DND-41 (cell line): ENCODE measurements at regions not wholly inside any gene's neighbourhood (a gene's known extent, or its start where the extent isn't known, plus 50 kb on each side); places are given as distances from the start of the nearest gene placed in this dataset.
A peak's percentile ranks its signal among the peaks of the same experiment; 100 is the strongest.

Experiments
- ATAC-seq: fragments of 200-7000 bp; cut with Tn5 transposase; 3 replicates; pipeline ENCODE4 v1.9.1; 2021; ENCODE audit warnings: low read depth; ENCODE audit not compliant: insufficient read depth
- DNase-seq: peaks from one replicate; pipeline ENCODE4 v3.0.0-alpha.2; 2020
- H2AFZ ChIP-seq: 2 replicates; pipeline ENCODE4 v1.6.0; 2012; ENCODE audit warnings: low read depth, low read length
- H3K27ac ChIP-seq: 2 replicates; pipeline ENCODE4 v1.5.1; 2012; ENCODE audit warnings: low read length, inconsistent platforms
- H3K27me3 ChIP-seq: fragments of 200-600 bp; sonication (generic); 2 replicates; pipeline ENCODE4 v1.6.0; 2012; ENCODE audit warnings: low read length, mild to moderate bottlenecking, inconsistent platforms; ENCODE audit not compliant: insufficient read depth, poor library complexity
- H3K36me3 ChIP-seq: 2 replicates; pipeline ENCODE4 v1.5.1; 2012; ENCODE audit warnings: low read length, inconsistent platforms; ENCODE audit not compliant: insufficient read depth
- H3K4me1 ChIP-seq: 2 replicates; pipeline ENCODE4 v1.5.1; 2012; ENCODE audit warnings: mild to moderate bottlenecking, low read length; ENCODE audit not compliant: insufficient read depth
- H3K4me2 ChIP-seq: 2 replicates; pipeline ENCODE4 v1.6.0; 2012; ENCODE audit warnings: mild to moderate bottlenecking, moderate library complexity, low read length, inconsistent platforms; ENCODE audit not compliant: insufficient read depth
- H3K4me3 ChIP-seq, 2 experiments: fragments of 200-600 bp in 1 of 2; shearing (Covaris generic) in 1 of 2; 2 replicates each; pipeline ENCODE4 v1.5.1; 2012 to 2016; ENCODE audit warnings: inconsistent platforms in 2 of 2, low read length in 2 of 2, mild to moderate bottlenecking in 2 of 2, low read depth in 1 of 2, moderate library complexity in 1 of 2
- H3K79me2 ChIP-seq: 2 replicates; pipeline ENCODE4 v1.6.0; 2012; ENCODE audit warnings: low read length, inconsistent platforms; ENCODE audit not compliant: insufficient read depth
- H3K9ac ChIP-seq: 2 replicates; pipeline ENCODE4 v1.6.0; 2012; ENCODE audit warnings: low read depth, mild to moderate bottlenecking, inconsistent platforms, low read length, moderate library complexity
- H3K9me3 ChIP-seq: 2 replicates; pipeline ENCODE4 v1.5.1; 2012; ENCODE audit warnings: low read length, moderate library complexity, mild to moderate bottlenecking, inconsistent platforms; ENCODE audit not compliant: insufficient read depth, severe bottlenecking
- H4K20me1 ChIP-seq: 2 replicates; pipeline ENCODE4 v1.6.0; 2012; ENCODE audit warnings: low read length; ENCODE audit not compliant: insufficient read depth
- EZH2 ChIP-seq: IDR thresholded peaks from 3 replicates; pipeline ENCODE4 v1.6.1; 2012; ENCODE audit warnings: borderline replicate concordance, low read depth, mild to moderate bottlenecking, moderate library complexity, low read length, inconsistent platforms; ENCODE audit not compliant: severe bottlenecking
- TF ChIP-seq, protein P1 (sequence below): IDR thresholded peaks from 2 replicates; pipeline ENCODE4 v1.5.1; 2012; ENCODE audit warnings: borderline replicate concordance, low read length, moderate library complexity, mild to moderate bottlenecking; ENCODE audit not compliant: poor library complexity, severe bottlenecking; ENCODE audit errors: extremely low read depth

DNA sequence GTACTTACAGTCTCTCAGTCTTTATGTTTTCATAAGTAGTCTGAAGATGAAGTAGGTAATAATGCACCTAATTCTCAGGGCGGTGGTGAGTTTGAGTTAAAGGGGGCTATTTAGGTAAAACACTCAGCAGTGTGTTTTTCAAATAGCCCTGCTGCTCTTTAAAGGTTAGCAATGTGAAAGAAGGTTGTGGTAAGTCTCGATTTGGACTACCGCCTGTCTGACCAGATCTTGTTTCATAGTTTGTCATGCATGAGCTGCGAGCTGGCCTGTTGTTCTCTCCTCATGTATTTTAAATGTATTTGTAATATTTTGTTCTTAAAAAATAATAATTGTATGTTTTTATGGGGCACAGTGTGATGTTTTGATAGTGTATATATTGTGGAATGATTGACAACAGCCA lies 340.2 kb downstream of the DHX35 start:
- TF ChIP-seq, protein P1, sequence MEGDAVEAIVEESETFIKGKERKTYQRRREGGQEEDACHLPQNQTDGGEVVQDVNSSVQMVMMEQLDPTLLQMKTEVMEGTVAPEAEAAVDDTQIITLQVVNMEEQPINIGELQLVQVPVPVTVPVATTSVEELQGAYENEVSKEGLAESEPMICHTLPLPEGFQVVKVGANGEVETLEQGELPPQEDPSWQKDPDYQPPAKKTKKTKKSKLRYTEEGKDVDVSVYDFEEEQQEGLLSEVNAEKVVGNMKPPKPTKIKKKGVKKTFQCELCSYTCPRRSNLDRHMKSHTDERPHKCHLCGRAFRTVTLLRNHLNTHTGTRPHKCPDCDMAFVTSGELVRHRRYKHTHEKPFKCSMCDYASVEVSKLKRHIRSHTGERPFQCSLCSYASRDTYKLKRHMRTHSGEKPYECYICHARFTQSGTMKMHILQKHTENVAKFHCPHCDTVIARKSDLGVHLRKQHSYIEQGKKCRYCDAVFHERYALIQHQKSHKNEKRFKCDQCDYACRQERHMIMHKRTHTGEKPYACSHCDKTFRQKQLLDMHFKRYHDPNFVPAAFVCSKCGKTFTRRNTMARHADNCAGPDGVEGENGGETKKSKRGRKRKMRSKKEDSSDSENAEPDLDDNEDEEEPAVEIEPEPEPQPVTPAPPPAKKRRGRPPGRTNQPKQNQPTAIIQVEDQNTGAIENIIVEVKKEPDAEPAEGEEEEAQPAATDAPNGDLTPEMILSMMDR: no peak
- TF ChIP-seq EZH2: no peak
- Histone ChIP-seq H3K9ac (no peak overlapping the region), H3K9me3 (no peaks in the 10 kb centered on the region), H3K27ac (no peak overlapping the region), H3K27me3 (no peaks in the 10 kb centered on the region), H2AFZ (no peak overlapping the region), H4K20me1 (no peaks in the 10 kb centered on the region), H3K36me3 (no peaks in the 10 kb centered on the region), H3K4me2 (no peak overlapping the region), H3K4me3 (no peak overlapping the region), H3K79me2 (no peaks in the 10 kb centered on the region), H3K4me1 (no peaks in the 10 kb centered on the region)
- ATAC-seq (no peak), DNase-seq (no peak)

DNA sequence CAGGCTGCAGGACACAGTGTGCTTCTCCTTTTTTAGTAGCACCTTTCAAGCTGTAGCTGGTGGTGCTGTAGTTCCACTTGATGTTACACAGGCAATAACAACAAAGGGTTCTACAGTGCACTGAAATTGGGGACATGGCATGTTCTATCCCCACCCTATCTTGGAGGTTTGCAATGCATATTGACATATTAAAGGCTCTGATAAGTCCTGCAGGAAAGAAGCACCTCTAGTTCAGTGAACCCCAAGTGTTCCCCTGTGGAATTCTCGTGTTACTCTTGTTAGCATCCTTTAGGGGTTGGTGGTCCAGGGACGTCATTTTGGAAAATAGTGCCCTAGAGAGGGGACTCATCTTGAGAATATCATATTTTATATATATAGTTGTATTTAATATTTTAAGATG lies 337.6 kb downstream of the DHX35 start:
- no peaks in the 10 kb centered on the region for H3K36me3 ChIP-seq
- no peak overlapping the region for H3K9ac ChIP-seq
- H4K20me1 ChIP-seq: no peaks in the 10 kb centered on the region
- H3K27ac ChIP-seq: no peak overlapping the region
- H2AFZ ChIP-seq: no peak overlapping the region
- H3K4me2 ChIP-seq: no peak overlapping the region
- no peaks in the 10 kb centered on the region for H3K9me3 ChIP-seq
- no peaks in the 10 kb centered on the region for H3K27me3 ChIP-seq
- TF ChIP-seq EZH2: no peak
- TF ChIP-seq, protein P1: no peak
- DNase-seq (no peak), ATAC-seq (no peak)
- H3K79me2 ChIP-seq: no peaks in the 10 kb centered on the region
- peaks cover under 1% of the 10 kb centered on the region; the same call in 1 of the 2 replicates for H3K4me1 ChIP-seq
- no peak overlapping the region for H3K4me3 ChIP-seq

DNA sequence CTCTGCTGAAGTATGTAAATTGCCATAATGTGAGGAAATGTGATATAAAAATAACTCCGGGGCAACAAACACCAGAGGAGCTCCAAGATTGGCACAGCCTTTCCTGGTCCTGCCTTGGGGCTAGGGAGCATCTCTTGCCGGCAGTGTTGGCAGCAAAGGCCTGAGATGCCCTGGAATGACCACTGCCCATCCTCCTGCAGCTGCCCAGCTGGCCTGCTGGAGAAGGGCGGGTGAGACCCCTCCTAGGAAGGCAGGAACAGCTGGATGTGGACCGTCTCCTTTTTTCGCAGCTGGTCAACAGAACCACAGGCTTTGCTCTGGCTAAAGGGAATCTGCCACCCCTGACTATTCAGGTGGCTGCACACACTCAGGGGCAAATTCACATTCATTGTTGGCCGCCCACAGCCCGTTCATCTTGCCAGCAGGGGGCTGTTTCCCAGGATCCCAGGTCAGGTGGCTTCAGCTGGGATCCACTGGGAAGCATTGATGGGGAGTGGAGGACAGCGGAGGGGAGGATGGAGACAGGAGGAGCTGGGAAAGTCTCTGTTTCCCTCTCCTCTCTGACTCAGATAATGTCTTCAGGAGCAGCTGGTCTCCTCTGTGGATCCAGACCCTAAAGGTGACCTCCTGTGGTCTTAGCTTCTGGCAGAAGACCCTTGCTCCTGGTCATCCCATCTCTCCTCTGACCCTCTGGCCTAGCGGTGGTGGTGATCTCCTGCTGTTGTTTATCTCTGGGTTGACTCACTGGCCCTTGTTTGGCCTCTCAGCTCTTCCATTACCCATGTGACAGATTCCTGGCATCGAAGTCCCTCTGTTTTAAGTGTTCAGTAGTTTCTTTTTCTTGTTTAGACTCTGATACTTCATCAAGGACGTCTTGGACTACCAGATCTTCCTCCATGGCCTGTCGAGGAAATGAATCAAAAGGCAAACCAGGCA lies 336.7 kb downstream of the DHX35 start:
- no peak overlapping the region for H3K4me3 ChIP-seq
- H4K20me1 ChIP-seq: no peaks in the 10 kb centered on the region
- DNase-seq: no peak
- H3K9me3 ChIP-seq: no peaks in the 10 kb centered on the region
- H3K4me1 ChIP-seq: peaks cover 7% of the 10 kb centered on the region
- no peaks in the 10 kb centered on the region for H3K36me3 ChIP-seq
- TF ChIP-seq, protein P1: no peak
- no peak for TF ChIP-seq EZH2
- H3K27ac ChIP-seq: no peak overlapping the region
- H3K4me2 ChIP-seq: no peak overlapping the region
- H3K79me2 ChIP-seq: no peaks in the 10 kb centered on the region
- H3K27me3 ChIP-seq: no peaks in the 10 kb centered on the region
- H2AFZ ChIP-seq: 0 out of 2 replicates have a peak overlapping the region, but pooled peaks have one; percentile 18
- H3K9ac ChIP-seq: no peak overlapping the region
- ATAC-seq: no peak
